LHCN-M2 (cell line): ENCODE measurements at regions not wholly inside any gene's neighbourhood (a gene's known extent, or its start where the extent isn't known, plus 50 kb on each side); places are given as distances from the start of the nearest gene placed in this dataset.

ENCODE experiments used
- DNase-seq: peaks from one replicate; pipeline ENCODE4 v3.0.0-alpha.2; 2012; ENCODE audit warnings: low read depth

DNA sequence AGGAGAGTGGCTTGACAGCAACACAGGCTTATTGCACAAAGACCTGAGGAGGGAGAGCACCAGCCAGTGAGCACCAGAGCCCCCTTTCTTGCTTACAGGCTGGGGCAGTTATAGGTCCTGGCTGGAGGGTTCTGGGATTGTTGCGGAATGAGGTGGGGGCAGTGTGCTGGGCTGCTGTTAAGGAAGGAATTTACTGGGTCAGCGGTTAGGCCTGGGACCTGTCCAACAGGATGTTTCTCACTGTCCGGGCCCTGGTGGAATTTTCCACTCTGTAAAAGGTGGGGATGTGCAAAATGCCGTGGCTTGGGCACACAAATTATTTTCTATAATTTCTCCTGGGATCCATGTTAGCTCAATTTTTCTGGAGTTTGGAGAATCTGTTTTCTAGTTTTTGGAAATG lies 757.3 kb downstream of the TYW1 start:
- no peak for DNase-seq

- DNase-seq = no peak
Measured at GRCh38 chr7:67754651-67755050, 758.0 kb downstream of the TYW1 start.

DNA sequence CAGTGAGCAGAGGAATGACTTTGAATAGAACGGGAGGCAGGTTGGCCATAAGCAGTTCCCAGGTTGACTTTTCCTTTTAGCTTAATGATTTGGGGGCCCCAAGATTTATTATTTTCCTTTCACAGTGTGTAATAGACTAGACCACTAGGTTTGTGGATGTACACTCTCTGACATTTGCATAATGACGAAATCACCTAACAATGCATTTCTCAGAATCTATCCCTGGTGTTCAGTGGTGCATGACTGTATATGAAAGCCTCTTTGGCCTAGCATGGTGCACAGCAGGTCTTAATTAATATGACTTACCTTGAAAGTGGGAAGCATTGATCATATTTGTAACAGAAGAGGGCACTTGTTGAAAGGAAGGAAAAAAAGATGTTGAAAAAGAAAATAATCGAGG lies 761.9 kb downstream of the TYW1 start:
- DNase-seq = no peak

GRCh38 chr7:67760971-67761370 lies 764.3 kb downstream of the TYW1 start:
- DNase-seq = no peak

DNA sequence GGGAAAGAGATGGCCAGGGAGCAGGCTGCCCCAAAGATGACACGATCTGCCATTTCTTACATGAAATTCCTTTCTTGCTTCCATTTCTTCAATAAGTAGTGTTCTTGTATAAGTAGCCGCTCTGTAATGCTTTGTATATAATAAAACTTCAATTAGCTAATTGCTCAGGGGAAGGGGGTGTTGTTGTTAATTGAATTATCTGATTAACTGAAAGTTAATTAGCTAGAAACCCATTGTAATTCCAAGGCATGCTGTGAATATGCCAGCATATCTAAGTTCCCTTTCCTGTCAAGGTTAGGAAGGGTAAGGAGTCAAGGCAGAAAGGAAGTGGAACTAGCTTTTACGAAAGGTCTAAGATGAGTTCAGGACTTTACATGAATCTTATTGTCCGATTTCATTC lies 765.9 kb downstream of the TYW1 start:
- DNase-seq = no peak

DNA sequence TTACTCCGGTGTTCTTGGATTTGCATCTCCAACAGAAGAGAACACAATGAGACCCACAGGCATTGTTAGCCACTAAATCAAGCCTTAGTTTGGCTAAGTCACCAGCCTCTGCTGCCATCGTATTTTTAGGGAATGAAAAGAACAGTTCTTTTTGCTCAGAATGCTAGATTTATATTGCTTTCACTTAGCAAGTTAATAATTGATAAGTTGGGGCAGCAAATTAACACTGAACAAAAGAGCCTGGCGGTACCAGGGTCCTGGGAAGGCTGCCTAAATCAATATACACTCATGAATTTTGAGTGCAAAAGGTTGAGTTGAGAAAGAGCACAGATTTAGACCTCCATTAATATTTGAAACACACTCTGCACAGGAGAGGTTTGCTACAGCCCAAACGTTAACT lies 767.7 kb downstream of the TYW1 start:
- no peak for DNase-seq

GRCh38 chr7:67765481-67766175 lies 769.0 kb downstream of the TYW1 start:
- no peak for DNase-seq

DNA sequence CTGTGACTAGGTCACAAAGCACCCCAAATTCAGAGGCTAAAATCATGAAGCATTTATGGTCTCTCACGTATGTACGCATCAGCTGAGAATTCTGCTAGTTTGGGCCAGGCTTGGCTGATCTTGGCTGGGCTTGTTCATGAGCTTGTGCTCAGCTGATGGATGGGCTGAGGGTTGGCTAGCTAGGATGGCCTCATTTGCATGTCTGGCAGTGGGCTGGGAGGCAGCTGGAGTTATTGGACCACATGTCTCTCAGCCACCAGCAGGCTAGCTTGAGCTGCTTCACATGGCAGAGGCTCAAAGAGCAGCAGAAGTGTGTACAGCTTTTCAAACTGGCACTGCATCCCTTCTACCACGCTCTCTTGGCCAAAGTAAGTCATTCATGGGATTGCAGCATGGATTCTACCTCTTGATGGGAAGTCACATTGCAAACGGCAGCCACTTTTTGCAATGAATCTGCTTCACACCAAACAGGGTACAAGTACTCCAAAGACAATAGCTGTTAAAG lies 770.3 kb downstream of the TYW1 start:
- no peak for DNase-seq

- DNase-seq = no peak
Measured at GRCh38 chr7:67771846-67772605, 775.4 kb downstream of the TYW1 start.

GRCh38 chr7:67773081-67773480 lies 776.4 kb downstream of the TYW1 start:
- no peak for DNase-seq

DNA sequence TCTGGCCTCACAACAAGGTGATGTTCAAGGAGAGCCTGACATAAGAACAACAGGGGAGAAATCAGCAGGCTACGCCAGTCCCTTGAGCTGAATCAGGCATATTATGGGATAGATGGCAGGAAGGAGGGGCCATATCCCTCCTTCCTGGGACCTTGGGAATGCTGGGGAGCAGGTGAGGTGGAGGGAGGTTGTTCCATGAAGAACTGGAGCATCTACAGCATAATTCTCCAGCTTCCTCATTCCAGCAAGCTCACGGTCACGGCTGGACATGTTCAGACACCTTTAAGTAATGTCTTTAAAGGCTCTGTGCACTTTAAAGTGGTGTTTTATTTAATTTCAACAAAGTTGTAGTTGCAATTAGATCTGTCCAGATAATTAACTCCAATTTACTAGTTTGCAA lies 780.5 kb downstream of the TYW1 start:
- no peak for DNase-seq

DNA sequence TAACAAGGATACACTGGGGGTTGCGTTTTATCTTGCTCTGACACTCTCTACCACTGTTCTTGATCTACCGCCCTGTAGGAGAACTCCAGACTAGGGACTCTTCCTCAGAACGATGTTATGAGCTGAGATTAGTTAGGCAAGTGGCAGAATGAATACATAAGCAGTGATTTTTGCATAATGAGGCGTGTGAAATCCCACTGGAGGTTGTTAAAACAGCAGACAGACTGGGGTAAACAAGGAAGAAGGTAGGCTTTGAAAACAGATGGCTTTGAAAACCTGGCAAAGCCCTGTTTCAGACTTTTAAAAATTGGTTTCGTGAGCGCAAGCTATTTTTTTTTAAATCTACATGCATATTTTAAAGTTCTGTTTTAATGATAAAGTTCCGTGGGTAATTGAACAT lies 785.2 kb downstream of the TYW1 start:
- DNase-seq = no peak

DNA sequence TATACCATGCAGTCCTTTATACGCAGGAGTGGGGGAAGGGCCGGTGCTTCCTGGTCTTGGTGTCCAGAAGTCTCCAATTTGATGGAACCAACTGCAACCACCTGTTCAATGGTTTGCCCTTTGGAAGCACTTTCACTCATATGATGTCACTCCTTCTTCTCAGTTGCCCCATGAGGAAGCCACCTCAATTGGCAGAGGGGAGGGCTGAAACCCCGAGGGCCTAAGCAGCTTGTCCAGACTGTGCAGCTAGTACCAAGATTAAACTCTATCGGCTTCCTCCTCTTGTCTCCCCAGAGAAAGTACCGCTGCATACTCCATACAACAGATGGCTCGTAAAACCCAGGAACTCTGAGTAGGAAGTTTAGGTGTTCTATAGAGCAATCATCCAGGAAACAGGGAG lies 789.4 kb downstream of the TYW1 start:
- no peak for DNase-seq

GRCh38 chr7:67788669-67789068 lies 792.0 kb downstream of the TYW1 start:
- no peak for DNase-seq

DNA sequence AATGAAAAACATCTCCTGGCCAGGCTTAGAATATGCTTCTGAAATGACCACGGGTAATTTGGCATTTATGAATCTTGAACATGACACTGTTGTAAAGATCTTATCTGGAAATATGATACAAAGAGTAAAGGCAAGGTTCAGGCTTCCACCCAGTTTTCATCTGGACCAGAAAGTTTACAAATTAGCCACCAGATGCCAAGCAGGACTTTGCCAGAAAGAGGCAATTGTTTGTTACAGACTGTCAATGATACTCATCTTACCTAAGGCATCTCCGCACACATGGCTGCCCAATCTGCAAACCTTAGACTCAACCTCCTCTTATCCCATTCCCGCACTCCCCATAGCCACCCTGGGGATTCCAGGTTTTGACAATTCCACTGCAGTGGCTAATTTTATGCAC lies 795.3 kb downstream of the TYW1 start:
- no peak for DNase-seq

DNA sequence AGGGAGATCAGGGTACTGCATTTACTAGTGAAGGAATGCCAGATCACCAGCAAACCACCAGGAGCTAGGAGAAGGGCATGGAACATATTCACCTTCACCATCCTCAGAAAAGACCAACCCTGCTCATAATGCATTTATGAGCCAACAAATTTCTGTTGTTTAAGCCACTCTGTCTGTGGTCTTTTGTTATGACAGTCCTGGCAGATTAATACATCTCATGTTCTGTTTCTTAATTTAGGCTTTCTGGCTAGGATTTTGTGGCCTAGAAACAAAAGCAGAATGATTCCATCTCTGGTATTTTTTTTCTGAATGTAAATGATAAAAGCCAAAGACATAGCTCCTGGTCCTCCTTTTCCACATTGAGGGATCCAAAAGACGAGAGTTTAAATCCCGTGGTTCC lies 797.9 kb downstream of the TYW1 start:
- no peak for DNase-seq

DNA sequence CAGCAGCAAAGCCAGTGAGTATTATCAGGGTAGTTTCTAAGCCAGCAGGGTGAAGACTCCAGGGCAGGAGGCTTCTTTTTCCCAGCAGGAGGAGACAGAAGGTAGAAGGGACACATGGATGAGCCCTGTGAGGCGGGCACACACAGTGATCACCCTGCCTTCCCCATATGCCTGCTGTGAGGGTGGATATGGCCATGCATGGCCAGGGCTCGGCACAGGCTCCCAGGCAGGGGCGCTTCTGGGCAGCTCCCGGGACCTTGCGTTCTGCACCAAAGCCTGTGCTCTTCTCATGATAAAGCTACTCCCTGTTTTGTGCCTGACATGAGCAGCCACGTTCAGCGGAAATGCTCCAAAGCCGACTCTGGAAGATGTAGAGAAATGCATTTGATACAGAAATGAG lies 807.2 kb downstream of the TYW1 start:
- no peak for DNase-seq

- no peak for DNase-seq
Measured at GRCh38 chr7:67805921-67806471, 809.4 kb downstream of the TYW1 start.

- DNase-seq = no peak
Measured at GRCh38 chr7:67807826-67808225, 811.2 kb downstream of the TYW1 start.

DNA sequence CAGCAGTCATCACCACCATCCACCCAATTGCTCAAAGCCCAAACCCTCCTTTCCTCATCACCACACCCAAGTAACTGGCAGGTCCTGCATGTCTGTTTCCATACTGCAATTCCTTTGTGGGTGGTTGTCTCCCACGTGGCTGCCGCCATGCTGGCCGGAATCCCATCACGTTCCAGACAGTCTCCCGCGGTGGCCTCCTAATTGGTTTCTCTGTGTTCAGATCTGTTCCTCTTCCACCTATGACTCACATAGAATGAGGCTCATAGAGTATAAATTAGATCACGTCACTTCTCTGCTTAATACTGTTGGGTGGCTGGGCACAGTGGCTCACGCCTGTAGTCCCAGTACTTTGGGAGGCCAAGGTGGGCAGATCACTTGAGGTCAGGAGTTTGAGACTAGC lies 813.0 kb downstream of the TYW1 start:
- no peak for DNase-seq

- DNase-seq = no peak
Measured at GRCh38 chr7:67813621-67814292, 817.1 kb downstream of the TYW1 start.

DNA sequence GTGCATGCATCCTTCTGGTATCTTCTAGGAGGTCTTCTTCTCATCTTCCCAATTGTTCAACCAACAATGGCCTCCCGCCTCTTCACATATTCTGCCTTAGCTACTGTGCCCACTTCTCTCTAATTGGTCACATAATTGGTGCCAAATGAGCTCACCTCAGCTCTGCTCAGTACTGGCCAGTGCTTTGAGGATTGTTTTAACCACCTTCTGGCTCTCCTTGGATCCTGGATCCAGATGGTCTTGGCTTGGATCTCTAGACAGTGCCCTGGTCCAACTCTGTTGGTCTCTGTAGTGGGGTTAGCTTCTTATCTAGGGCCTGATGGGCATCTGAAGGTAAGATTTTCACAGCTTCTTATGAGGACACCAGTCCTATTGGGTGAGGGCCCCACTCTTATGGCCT lies 820.8 kb downstream of the TYW1 start:
- no peak for DNase-seq
